ENCODE measurements at regions not wholly inside any gene's neighbourhood (a gene's known extent, or its start where the extent isn't known, plus 50 kb on each side); places are given as distances from the start of the nearest gene placed in this dataset.

DNA sequence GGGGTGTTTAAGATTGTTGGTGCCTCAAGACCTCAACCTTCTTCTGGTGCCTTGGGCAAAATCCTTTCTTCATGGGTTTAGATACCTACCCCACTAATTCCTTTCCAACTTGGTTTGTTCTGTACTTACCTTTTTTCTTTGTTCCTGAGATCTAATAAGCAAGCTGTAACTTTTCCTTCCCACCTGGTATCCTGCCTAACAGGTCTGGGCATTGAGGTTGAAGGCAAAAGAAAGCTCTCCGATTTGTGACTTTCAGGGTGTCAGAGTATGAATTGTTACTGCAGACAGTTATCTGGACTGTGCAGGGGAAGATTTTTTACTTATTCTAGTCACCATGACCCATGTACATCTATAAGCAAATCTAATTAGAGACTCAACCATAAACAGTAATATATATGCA is 162.6 kb upstream of the DMRT1 start:
- TF ChIP-seq, protein P1, sequence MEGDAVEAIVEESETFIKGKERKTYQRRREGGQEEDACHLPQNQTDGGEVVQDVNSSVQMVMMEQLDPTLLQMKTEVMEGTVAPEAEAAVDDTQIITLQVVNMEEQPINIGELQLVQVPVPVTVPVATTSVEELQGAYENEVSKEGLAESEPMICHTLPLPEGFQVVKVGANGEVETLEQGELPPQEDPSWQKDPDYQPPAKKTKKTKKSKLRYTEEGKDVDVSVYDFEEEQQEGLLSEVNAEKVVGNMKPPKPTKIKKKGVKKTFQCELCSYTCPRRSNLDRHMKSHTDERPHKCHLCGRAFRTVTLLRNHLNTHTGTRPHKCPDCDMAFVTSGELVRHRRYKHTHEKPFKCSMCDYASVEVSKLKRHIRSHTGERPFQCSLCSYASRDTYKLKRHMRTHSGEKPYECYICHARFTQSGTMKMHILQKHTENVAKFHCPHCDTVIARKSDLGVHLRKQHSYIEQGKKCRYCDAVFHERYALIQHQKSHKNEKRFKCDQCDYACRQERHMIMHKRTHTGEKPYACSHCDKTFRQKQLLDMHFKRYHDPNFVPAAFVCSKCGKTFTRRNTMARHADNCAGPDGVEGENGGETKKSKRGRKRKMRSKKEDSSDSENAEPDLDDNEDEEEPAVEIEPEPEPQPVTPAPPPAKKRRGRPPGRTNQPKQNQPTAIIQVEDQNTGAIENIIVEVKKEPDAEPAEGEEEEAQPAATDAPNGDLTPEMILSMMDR (IDR thresholded peaks at IDR 0.05), result no peak
- TF ChIP-seq EZH2 (IDR thresholded peaks at IDR 0.05) (no peak), EZH2phosphoT487 (IDR thresholded peaks at IDR 0.05) (no peak)
